ENCODE measurements at regions not wholly inside any gene's neighbourhood (a gene's known extent, or its start where the extent isn't known, plus 50 kb on each side); places are given as distances from the start of the nearest gene placed in this dataset.

DNA sequence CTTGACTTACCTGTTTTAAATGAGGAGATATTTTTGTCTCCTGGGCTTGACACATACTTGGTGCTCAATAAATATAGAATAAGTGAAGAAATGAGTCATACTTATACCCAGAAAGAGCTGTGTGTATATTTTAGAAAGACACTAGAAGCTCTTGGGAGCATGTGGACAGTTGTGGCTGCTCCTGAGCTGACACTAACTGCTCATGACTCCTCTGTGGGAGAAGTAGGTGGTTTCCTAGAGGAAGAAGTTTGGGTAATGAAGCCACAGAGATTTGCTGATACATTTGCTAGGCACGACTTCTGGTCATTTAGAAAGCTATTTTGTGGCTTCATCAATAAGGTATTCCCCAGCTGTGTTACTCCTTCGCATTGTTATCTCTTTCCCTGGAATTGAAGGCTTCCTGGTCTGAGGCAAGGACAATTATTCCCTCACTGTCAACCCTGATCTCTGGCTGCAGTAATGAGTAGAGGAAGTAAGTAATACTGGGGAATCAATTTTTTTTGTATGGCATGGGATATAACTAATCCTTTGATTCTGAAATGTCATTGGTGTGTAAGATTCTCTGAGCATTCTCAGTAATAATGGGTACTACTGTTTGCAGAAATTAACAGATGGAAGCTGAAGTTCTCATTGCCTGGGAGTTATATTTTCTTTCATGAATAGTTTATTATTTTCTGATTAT lies 79.6 kb upstream of the DCBLD2 start:
- no peak for DNase-seq

GRCh38 chr3:98979296-98979695 lies 77.8 kb upstream of the DCBLD2 start:
- DNase-seq = no peak

DNA sequence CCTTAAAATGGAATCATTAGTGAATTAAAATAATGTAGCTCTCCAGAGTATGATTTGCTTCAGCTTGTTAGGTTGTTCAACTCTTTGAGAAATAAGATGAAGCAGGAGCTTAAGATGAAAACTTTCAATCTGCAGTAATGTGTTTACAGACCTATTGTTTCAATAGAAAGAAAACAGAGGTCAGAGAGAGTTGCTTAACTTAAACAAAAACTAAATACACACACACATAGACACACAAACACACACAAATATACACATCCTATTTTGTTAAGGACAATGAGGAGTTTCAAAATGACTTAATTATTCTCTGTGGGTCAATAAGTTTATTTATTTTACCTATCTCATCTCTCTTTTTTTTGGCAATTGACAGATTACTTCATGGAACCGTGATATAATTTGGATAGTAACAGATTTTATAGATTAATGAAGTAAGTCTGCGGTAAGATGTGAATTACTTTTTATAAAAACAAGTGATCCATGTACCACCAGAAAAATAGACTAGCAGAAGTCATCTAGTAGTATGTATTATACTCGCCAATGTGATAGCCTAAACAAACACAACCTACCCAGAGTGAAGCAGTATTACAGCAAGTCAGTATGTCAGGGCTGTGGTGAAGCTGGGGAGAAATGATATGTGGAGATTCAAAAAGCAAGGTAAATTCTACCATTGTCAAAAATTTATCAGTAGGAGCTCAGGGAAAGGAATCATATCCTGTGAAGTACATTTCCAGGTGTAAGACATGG lies 76.7 kb upstream of the DCBLD2 start:
- DNase-seq = no peak

DNA sequence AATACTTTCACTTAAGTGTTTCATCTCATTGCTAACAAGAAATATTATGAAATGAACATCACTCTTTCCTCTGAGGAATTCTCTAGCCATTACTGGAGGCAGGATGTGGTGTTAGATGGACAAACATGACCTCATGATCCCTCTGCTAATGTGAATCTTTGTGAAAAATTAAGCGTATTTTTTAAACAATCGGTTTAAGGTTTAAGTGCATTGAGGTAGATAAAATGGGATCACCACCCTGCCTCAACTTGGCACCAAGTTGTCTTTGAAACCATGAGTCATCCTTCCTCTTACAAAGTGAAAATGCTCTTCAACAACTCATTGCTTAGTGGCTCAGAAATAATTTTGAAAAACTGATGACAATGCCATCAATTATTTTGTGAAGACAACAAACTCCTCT lies 76.0 kb upstream of the DCBLD2 start:
- no peak for DNase-seq

GRCh38 chr3:98974442-98974841 lies 72.9 kb upstream of the DCBLD2 start:
- no peak for DNase-seq

- DNase-seq = no peak
Measured at GRCh38 chr3:98972720-98973119, 71.2 kb upstream of the DCBLD2 start.

DNA sequence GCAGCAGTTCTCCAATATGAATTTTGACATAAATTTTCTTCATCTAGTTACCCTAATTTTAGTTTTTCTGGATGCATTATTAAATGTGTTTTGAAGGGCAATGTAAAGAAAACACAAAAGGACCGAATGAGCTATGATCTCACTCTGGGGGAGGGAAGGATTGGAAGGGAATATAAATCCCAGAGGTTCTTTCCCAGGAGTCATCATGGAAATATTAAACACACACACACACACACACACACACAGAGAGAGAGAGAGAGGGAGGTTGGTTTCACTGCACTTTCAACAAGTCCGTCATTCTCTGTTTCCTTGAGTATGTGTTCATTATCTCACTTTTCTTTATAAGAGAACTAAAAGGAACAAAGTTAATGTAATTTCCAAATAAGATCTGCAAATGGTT lies 70.7 kb upstream of the DCBLD2 start:
- DNase-seq = no peak

- DNase-seq = no peak
Measured at GRCh38 chr3:98971169-98971681, 69.7 kb upstream of the DCBLD2 start.

DNA sequence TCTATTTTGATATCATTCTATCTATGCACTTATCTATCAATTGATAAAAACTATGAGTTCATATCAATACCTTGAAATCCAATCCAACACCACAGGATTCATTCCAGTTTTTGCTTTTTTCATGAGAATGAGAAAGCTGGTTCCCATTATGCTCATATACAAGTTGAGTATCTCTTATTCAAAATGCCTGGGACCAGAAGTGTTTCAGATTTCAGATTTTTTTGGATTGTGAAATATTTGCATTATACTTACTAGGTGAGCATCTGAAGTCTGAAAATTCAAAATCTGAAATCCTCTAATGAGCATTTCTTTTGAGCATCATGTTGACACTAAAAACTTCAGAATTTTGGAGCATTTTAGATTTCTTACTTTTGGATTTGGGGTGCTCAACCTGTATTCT lies 67.8 kb upstream of the DCBLD2 start:
- DNase-seq = no peak

DNA sequence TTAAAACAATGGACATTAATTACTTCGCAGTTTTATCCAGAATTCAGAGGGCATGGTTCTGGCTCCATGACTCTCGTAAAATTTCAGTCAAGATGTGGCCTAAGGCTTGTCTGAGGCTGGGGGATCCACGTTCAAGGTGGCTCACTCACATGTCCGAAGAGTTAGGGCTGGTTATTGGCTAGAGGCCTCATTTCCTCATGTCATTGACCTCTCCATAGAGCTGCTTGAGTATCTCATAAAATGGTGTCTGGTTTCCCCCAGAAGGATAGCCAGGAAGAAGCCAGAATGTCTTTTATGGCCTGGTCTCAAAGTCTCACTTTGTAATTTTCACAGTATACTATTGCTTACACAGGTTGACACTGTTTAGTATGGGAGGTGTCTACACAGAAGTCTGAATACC lies 67.3 kb upstream of the DCBLD2 start:
- DNase-seq = no peak

GRCh38 chr3:98968347-98968746 lies 66.9 kb upstream of the DCBLD2 start:
- no peak for DNase-seq

- DNase-seq = no peak
Measured at GRCh38 chr3:98967758-98968157, 66.3 kb upstream of the DCBLD2 start.

GRCh38 chr3:98966862-98967546 lies 65.5 kb upstream of the DCBLD2 start:
- DNase-seq = no peak

DNA sequence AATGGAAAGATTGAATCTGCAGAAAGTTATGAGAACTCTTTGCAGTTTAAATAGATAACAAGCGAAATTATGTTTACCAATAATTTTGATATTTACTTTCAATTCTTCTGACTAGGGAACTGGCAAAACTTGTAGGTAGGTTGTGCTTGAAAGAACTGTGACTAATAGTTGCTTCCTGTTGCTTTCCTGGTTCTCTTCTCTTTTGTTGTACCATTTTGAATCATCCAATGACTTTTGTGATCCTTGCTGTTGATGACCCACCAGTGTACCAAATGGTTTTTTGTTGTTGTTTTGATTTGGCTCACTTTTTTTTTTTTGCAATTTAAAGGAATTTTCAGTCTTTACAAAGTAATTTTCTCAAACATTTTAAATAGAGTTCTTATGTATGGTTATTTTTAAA lies 64.9 kb upstream of the DCBLD2 start:
- no peak for DNase-seq

DNA sequence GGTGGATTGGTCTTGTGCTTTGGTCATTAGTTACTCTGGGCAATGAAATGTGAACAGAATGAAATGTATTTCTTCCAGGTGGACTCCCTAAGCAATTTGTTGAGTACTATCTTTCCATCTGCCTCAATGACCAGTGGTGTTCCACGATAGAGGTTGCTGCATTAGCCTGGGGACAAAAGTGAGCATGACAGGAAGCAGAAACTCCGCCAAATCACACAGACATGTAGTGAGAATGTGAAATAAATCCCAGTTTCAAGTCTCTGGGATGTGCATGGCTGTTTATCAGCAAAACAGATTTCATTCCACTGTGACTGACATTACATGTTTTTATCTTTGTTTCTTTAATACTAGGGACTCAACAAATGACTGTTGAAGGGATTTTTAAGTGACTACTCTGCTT lies 63.3 kb upstream of the DCBLD2 start:
- no peak for DNase-seq

DNA sequence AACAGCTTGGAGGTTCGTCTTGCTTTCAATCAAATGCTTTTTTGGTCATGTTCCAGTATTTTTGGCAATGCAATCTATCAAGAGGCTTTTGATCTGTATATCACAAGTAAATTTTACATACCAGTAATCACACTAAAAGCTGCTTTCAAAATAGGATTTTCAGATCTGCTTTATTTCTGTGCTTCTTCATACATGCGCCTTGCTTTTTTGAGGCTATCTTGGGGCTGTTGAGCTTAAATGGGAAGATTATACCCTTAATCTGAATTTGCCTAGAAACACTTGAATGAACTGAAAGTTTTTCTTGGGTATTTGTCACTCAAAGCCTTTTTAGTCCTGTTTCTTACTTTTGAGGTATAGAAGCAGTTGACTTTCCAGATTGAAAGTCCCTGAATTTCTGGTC lies 62.1 kb upstream of the DCBLD2 start:
- DNase-seq = no peak

DNA sequence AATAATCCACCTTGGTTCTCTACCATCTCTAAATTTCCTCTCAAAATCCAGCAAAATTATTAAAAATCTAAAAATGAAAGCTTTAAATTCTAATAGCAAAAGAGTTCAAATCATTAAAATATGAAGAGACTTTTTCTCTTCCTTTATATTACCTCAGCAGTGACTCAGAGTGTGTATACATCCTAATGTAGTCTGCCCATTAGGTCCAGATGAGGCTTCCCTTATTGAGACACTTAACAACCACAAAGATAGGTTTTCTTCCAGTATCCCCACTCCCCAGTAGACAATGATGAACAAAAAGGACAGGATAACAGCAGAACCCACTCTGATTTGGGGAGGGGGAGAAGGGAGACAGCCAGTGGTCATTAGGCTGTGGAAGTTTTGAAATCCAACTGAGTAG lies 61.5 kb upstream of the DCBLD2 start:
- DNase-seq = no peak

DNA sequence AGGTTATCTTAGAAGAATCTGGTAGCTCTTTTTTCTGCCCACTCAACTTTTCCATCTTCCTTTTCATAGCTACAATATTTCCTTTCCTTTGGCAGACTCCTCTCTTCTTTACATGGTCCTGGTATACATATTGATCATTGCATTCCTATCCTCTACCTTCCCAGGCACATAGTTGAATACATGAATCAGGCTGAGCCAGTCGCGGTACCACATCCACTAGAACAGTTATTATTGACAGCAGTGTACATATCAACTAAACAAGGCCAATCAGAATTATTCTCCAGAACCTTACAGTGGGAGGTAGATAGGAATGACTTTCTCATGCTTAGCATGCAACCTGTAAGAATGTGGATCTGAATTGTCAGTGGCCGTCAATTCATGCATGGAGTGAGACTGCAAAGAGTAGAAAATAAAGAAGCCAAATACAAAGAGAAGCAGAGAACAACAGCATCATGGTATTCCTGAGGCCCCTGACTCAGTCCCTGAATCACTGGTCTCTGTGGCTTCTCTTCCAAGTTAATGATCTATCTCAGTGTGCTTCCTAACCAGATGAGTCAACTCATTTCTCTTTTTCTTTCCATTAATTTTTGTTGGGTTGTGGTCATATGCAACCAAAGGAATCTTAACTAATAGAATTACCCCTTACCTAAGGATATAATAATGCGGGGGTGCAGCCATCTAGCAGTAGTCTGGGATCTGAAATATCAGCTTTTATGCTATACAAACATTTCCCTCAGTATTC lies 60.9 kb upstream of the DCBLD2 start:
- no peak for DNase-seq

DNA sequence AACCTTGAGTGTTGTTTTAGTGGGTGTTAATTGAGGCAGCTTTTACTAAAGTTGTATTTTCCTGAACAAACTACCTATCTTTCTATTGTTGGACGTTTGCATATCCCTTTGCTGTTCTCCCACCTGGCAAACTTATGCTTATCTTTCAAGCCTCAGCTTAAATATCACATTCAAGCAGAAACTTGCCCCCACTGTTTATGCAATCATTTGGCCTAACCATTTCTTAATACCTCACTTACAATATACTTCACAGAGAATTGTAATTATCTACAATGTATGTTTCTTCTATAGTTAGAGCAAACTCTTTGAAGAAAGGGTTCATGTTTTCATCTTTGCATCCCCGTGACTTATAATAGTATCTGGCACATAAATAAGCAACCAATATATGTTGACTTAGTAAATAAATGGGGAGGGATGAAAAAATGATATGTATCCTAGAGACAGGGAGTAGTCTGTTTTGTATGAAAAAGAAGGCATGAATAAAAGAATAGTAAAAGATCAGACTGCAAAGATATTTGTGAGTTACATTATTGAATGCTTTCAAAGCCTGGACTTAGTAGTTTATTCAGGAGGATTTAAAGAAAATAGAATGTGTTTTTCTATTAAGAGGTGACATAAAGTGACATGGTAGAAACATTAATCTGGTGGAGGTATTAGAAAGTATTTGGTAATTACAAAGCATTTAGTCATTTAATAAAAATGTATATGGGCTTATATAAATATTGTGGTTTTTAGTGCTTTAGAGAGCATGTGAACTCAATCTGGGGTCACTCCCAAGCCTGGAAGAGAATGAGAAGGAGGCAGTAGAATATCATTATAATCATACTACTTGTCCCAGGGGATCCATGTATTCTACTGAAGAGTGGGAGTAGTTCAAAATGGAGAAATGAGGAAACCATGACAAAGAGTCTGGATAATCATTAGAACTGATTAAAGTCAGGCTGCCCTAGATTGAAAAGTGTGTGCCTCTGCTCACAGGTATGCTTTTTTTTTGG lies 60.0 kb upstream of the DCBLD2 start:
- no peak for DNase-seq

DNA sequence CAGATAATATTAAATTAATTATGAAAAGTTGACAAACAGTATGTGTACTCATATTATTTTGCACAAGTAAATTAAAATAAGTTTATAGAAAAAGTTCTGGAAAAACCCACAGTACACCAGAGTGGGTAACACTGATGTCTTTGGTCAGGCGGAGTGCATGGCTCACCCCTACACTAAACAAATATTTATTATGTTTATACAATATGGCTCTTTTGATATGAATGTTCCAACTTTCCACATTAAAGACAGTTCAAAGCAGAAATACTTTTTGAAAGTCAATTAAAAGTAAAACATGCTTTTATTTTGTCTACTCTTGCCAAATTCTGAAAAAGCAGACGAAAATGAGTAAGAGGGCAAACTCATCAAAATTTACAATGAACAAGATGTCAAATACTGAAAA lies 56.2 kb upstream of the DCBLD2 start:
- DNase-seq = no peak

DNA sequence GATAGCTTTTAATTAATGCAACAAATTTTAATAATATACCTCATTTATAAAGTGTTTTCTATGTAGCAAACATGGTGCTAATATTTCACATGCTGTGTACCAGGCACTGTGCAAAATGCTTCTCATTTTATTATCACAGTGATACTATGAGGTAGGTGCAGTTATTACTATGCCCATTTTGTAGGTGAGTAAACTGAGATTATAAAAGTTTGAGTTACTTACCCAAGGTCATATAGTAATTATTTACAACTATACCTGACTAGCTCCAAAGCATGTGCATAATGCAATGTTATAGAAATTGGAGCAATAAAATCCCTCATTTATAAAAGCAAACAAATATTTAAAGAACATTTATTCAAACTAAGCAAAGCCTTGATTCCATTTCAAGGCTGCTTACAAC lies 54.5 kb upstream of the DCBLD2 start:
- DNase-seq = no peak
